CD4-positive, alpha-beta T cell treated with Interleukin-17A for 4 hours (primary cell): ENCODE measurements at regions not wholly inside any gene's neighbourhood (a gene's known extent, or its start where the extent isn't known, plus 50 kb on each side); places are given as distances from the start of the nearest gene placed in this dataset.

Source experiments
- DNase-seq: peaks from one replicate; pipeline ENCODE4 v3.0.0-alpha.2; 2020; ENCODE audit warnings: mixed read lengths

GRCh38 chr12:124410354-124411175 is 115.7 kb downstream of the RFLNA start:
- no peak for DNase-seq

- DNase-seq = no peak
These were observed 114.1 kb downstream of the RFLNA start for GRCh38 chr12:124408822-124409517.

- no peak for DNase-seq
These were observed 112.2 kb downstream of the RFLNA start for GRCh38 chr12:124407074-124407473.

- no peak for DNase-seq
These were observed 111.2 kb downstream of the RFLNA start for GRCh38 chr12:124406043-124406442.

- no peak for DNase-seq
These were observed 110.7 kb downstream of the RFLNA start for GRCh38 chr12:124405592-124405991.

- no peak for DNase-seq
These were observed 110.3 kb downstream of the RFLNA start for GRCh38 chr12:124405151-124405550.

GRCh38 chr12:124404162-124404784 is 109.4 kb downstream of the RFLNA start:
- DNase-seq = no peak

GRCh38 chr12:124403273-124403672 is 108.4 kb downstream of the RFLNA start:
- no peak for DNase-seq

GRCh38 chr12:124402248-124403066 is 107.6 kb downstream of the RFLNA start:
- no peak for DNase-seq

- no peak for DNase-seq
These were observed 106.9 kb downstream of the RFLNA start for GRCh38 chr12:124401704-124402221.

GRCh38 chr12:124400124-124400523 is 105.2 kb downstream of the RFLNA start:
- no peak for DNase-seq

- peak; percentile 51 for DNase-seq
These were observed 104.7 kb downstream of the RFLNA start for GRCh38 chr12:124399622-124400021.

- DNase-seq = no peak
These were observed 103.8 kb downstream of the RFLNA start for GRCh38 chr12:124398578-124399227.

GRCh38 chr12:124397807-124398577 is 103.1 kb downstream of the RFLNA start:
- DNase-seq = no peak

GRCh38 chr12:124397399-124397679 is 102.4 kb downstream of the RFLNA start:
- DNase-seq = no peak

- no peak for DNase-seq
These were observed 101.9 kb downstream of the RFLNA start for GRCh38 chr12:124396544-124397398.

- DNase-seq = no peak
These were observed 101.1 kb downstream of the RFLNA start for GRCh38 chr12:124395986-124396385.

- DNase-seq = no peak
These were observed 100.4 kb downstream of the RFLNA start for GRCh38 chr12:124395284-124395752.

- DNase-seq = no peak
These were observed 99.7 kb downstream of the RFLNA start for GRCh38 chr12:124394462-124395128.

- no peak for DNase-seq
These were observed 98.9 kb downstream of the RFLNA start for GRCh38 chr12:124393831-124394230.
